ENCODE measurements at regions not wholly inside any gene's neighbourhood (a gene's known extent, or its start where the extent isn't known, plus 50 kb on each side); places are given as distances from the start of the nearest gene placed in this dataset.

DNA sequence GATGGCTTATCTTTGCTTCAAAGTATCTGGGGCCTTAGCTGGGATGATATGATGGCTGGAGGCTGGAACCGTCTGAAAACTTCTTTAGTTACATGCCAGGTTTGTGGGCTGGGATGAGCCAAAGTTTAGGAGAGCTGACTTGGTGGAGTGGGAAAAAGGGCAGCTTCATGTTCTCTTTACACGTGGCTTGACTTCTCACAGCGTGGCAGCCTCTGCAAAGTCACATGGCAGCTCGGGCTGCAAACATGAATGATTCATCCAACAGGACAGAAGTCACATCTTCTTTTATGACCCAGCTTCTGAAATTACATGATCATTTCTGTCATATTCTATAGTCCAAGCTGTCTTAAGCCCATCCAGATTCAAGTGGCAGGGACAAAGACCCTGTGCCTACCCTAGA is 176.0 kb downstream of the OLFM4 start:
- no peak for DNase-seq (ENCODE audit: low spot score)

DNA sequence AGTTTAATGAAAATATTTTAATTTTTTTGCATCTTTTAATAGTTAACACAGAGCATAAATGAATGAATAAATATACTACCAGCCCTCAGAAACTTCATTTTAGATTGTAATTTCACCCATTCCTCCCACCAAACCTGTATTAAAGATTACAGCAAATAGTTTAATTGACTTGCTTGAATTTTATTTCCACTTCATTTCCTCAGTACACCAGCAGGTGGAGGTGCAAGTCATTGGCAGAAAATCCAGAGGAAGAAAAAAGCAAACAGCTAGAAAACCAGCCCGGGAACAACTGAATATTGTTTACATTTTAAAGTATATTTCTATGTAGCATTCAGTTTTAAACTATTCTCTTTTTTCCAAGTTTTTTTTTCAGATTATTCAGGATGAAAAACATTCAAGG is 177.8 kb downstream of the OLFM4 start:
- DNase-seq (ENCODE audit: low spot score): no peak

DNA sequence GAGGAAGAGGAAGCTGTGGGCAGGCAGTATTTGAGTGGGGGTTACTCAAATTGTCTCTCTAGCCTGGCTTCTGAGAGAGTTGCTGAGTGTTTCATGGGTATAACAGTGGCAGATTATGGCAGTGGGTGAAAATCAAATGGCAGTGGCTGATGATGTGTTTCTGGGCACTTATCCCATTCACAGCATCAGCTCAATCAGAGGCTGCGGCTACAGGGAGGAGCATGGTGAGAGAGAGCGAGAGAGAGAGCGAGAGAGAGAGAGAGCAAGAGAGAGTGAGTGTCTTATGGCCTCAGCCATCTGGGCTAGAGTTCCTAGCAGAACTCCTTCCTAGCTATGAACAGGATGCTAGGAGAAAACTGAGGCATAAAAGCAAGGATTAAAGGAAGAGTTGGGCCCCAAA is 178.9 kb downstream of the OLFM4 start:
- no peak for DNase-seq (ENCODE audit: low spot score)

DNA sequence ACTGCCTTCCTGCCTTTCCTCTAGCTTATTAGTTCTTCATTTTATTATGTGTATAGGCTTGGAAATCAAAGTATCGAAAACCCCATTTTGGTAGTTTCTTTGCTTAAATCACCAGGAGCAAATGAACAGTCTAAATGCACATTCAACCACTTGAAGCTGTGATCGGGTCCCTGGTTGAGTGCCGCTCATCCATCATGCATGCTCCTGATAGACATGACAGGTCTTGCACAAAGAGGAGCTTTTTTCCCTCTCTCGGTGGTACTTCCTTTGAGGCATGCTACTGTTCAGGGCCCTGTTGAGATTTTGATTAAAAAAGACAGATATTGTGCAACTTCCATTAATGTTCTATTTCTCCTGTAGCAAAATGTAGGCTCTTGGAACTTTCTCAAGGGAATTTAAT is 185.8 kb downstream of the OLFM4 start:
- no peak for DNase-seq (ENCODE audit: low spot score)

DNA sequence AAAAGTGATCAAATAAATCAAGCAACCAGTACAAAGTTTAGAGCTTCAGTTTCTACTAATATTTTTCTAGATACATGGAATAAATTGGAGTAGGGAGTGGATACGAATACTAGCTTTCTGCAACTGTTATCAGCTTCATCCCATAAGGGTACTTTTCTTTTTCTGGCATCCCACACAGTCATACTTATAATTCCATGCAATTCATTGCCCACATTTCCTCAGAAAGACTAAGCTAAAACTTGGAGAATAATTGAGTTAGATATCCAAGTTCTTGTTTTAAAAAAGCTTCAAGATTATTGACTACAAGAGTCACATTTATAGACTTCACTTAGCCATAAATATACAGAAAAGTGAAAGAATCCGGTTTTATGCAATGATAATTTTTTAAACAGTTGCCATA is 186.9 kb downstream of the OLFM4 start:
- no peak for DNase-seq (ENCODE audit: low spot score)

DNA sequence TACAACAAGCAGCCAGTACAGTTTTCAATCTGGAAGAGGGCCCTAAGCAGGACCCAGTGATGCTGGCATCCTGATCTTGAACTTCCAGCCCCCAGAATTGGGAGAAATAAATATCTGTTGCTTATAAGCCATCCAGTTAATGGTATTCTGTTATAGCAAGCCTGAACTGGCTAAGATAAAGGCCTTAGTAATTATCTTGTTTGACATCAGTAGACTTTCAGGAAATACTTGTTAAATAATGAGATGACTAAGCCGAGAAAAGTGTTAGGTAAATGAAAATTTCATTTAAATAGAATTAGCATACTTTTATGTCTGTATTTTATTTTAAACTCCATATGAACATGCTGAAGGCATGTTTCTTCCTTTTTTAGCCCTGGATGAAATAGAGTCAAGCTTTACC is 188.2 kb downstream of the OLFM4 start:
- DNase-seq (ENCODE audit: low spot score): no peak

DNA sequence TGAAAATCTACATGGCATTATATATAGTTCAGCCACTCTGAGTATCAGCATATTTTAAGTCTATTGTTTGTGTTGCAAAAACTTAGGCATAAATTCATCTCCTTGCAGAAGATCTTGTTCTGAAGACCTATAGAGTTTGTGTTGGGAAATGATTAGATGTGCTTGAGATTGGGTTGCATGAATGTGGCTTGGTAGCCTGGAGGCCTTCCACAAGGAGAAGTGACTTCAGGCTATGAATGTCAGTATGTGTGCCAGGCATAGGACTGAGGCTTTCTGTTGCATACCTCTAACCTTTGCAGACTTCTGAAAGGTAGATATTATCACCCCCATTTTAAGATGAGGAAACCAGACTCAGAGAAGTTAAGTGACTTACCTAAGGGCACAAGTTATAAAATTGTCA is 188.6 kb downstream of the OLFM4 start:
- DNase-seq (ENCODE audit: low spot score): no peak

DNA sequence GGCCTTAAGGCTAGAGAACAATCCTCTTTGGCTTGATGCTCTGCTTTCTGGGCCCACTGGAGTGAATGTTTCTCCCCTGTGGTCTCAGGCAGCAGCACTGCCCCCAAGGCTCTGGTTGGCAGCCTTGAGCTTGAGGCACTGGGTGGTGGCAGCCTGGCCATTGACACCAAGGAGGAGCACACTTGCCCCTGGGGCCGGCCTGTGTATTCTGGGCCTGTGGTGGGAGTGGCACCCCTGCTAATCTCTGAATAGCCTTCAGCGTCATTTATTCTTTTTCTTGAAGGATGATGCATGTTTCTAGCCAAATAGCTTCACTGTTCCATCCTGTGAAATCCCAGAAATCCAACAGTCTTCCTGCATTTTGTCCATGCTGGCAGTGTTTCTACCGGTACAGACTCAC is 191.4 kb downstream of the OLFM4 start:
- no peak for DNase-seq (ENCODE audit: low spot score)

DNA sequence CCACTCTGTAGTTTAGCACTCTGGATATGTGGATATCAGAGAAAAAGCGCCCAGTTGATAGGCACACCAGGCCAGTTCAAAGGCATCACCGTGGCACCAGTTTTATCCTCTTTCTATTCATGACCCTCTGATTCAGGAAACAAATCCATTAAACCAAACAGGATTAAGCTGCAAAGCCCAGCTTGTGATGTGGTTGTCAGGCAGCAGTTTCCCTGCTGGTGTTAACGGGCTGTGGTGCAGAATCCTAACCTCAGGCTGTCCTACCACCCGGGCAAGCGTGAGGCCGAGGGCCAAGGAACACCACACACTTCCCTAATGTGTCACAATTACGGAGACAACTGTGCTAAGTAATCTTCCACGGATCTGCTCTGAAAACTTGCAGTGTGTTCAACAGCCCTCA is 209.1 kb downstream of the OLFM4 start:
- no peak for DNase-seq (ENCODE audit: low spot score)

DNA sequence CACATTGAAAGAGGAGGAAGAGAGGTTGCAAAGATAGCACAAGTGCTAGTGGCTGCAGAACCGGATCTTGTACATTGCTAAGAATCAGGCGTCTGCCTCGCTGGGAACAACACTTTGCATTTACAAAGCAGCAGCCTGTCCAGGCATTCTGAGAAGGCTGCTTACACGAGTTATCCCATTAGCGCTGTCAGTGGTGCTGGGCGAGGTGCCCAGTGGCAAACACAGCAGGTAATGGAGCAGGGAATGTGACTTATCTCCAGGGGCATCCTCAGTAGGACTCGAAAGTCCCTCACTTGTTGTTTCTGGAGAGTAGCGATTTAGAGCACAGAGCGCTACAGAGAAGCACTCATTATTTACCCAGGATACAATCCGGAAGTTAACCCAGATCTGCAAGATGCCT is 209.6 kb downstream of the OLFM4 start:
- no peak for DNase-seq (ENCODE audit: low spot score)

DNA sequence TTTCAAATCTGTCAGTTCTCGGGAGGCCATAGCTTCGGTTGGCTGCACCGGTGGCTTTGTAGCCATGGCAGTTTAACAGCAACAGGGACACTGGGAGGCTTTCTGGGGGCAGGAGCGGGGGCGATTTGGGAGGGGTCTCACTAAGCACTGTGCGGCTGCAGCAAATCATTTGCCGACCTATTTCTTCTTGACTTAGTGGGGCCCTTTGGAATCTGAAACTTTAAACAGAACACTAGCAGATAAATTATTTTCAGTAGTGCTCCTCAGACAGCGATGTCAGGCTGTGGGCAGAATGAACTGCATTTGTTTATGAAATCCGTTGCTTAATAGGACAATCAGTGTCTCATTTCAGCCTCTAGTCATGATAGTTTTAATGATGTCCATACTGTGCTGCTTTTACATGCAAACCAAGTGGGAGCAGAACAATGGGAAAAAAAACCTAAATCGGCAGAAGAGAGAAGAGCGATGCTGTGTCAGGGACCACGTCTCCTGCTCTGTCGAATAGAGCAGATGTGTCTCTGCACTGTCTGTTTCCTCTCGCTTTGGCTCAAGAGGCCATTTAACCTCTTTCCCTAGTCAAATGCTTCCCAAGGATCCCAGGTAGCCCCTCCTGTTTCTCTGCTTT is 211.9 kb downstream of the OLFM4 start:
- DNase-seq (ENCODE audit: low spot score): no peak

DNA sequence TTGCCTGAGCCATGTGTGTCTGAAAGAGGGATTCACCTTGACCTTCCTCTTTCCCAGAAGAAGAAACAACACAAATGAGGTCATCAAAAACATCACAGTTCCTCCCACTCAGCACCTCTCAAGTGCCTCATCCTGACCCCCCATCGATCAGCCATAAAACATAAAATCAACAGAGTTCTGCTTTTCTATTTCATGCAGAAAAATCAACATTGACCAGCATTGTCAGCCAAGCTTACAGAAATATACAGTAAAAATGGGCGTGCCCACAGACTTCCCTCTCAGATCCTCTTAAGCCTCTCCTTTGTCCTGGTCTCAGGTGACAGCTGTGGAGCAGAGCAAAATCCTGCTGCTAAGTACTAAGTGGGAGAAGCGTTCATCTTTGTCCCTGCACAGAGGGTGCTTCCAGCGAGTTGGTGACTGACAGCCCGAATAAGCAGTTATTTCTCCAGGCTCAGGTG is 213.3 kb downstream of the OLFM4 start:
- DNase-seq (ENCODE audit: low spot score): no peak

DNA sequence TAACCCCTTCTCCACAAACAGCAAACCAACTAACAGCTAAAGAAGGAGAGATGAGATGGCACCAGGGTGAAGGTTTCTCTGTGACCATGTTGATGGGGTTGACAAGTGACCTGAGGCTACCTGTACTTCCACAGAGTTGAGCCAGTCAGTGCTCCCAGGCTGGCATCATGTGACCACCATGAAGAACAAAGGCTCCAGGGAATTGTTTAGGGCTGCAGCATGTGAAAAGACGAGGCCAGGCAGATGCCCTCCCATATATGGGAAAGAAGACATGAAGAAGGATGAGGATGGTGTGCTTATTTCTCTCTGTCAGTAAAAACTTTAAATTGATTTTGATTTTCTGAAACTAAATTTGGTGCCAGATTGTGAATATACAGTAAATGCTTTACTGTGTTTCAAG is 220.6 kb downstream of the OLFM4 start:
- no peak for DNase-seq (ENCODE audit: low spot score)

DNA sequence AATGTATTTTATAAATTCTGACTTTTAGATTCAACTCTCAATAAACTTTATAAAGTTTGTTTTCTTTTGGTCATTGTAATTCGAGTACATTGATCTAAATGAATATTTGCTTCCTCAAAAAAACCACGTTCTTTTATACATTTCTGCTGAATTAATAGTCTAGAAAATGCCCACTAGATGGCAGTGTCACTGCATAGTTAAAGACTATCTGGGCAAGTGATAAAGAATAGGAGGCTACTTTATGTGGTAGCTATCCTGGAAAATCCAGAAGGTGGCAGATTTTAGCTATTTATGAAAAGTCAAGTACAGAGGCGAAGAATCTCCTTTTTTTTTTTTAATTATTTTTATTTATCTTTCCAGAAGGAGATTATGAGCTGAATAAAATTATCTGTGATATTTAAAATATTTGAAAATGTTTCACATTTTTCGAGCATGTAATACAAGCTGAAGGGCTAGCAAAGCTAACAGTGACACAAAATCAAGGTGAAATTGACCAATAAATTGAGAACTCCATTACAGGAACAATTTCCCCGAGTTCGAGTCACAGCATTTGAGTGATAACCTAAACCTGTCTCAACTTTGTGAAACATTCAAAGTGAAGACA is 221.8 kb downstream of the OLFM4 start:
- peak; percentile 74 for DNase-seq (ENCODE audit: low spot score)

DNA sequence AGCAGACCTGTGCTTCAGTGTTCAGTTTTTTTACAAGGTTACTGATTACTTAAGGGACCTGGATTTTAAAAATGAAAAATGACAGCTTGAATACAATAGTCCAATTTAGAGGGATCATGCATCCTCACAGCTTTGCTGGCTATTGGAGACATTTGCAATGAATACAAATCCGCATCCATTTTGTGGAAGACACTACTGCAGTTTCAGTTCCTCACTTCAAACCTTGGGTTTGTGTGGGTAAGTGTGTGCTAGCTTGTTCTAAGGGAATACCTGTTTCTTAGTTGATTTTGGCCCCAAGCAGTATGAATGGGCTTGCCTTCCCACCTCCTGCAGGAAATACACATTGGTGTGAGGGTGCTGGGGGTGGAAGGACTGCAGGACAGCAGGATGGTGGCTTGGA is 222.4 kb downstream of the OLFM4 start:
- DNase-seq (ENCODE audit: low spot score): no peak

DNA sequence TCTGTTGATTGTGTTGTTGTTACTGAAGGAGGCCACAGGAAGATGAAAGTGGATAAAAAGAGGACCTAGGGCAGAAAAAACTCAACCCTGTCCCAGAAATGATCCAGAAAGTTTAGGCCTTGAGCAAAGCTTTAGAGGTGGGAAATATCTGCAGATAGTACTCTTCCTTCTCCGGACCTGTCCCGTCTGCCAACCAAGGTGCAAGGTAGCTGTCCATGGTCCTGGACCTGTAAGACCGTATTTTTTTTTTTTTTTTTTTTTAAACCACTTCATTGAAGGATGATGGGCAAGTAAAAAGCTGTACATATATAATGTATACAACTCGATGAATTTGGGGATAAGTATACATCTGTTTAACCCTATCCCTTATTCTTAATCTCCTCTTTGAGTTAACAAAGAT is 225.9 kb downstream of the OLFM4 start:
- DNase-seq (ENCODE audit: low spot score): no peak

DNA sequence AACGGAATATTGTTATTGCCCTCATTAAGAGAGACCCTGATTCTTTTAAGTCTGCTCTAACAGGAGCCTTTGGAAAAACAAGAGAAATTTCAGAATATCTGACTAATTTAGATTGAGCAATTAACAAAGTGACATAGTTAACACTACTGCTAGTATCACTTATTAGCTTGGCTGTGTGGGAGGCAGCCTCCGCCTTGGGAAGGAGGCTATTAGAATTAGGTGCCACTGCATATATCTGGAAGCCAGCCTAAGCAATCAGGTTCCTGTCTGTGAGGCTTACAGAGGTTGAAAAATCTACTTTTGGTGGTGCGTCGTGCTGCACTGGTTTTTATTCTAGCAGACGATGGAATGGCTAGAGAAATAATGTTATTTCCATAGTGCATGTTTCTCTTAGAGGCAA is 227.2 kb downstream of the OLFM4 start:
- no peak for DNase-seq (ENCODE audit: low spot score)

DNA sequence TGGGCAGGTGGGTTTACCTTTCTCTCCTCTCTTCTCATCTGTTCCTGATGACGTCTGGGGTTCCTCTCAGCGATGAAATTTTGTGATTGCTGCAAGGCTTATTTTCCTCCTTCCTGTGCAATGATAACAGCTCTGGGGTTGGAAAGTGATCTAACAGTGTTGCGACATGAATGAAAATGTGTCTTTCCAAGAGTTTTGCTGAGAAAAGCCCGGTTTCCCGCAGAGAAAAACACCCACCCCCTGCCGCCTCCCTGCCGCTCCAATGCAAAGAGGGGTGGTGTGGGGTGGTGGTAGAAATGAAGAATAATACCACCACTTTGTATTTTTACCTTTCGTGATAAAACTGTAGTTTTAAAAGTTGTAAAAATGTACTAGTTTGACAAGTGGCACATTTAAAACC is 232.0 kb downstream of the OLFM4 start:
- DNase-seq (ENCODE audit: low spot score): no peak

DNA sequence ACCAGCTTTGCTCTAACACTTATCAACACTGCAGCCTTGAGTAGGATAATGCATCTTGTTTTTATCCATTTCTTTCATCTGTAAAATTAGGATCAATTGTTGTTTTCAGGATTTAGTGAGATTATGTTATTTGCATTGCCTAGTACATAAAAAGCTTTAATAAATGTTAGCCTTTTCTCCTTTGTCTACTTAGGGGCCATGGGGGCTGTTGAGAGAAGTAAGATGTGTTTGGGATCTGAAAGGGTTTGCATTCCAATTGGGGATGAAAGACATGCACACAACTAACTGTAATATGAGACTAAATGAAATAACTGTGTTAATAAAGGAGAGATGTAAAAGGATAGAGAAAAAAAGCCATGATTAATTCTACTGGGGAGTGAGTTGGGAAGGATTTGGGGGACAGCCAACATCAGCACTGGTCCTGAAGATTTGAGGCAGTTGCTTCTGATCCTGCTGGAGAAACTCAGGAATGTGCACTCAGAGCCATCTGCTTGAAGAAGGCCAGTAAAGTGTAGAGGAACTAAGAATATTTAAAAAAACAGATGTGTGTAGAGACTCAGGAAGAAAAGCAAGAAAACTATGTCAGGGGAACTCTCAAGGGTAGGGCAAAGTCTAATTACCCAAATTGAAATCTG is 236.3 kb downstream of the OLFM4 start:
- DNase-seq (ENCODE audit: low spot score): no peak

DNA sequence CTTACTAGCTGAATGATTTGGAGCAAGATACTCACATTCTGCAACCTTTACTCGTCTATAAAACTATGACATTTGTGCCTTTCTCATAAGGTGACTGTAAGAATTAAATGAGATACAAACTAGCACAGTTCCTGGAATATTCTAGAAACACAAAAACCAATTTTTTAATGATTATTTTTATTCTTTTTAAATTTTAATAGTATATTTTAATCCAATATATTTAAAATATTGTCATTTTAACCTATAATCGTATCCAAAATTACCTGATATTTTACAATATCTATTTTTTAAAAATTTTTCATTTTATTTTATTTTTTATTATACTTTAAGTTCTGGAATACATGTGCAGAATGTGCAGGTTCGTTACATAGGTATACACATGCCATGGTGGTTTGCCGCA is 238.1 kb downstream of the OLFM4 start:
- no peak for DNase-seq (ENCODE audit: low spot score)

DNA sequence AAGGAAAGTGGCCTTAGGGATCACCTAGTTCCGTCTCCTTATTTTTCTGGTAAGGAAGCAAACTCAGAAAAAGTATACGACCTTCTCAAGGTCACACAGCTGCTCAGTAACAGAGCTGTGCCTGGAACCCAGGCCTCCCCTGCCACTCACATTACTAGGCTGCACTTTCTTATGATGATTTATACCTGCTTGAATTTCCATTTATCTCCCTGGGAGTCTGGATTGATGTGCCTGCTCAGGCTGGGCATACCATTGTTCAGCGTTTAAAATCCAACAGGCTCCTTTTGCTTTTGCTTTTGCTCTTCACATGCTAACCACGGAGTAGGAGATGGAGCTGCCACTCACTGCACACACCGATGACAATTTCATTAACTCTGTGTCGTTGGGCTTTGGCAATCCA is 241.0 kb downstream of the OLFM4 start:
- DNase-seq (ENCODE audit: low spot score): no peak

DNA sequence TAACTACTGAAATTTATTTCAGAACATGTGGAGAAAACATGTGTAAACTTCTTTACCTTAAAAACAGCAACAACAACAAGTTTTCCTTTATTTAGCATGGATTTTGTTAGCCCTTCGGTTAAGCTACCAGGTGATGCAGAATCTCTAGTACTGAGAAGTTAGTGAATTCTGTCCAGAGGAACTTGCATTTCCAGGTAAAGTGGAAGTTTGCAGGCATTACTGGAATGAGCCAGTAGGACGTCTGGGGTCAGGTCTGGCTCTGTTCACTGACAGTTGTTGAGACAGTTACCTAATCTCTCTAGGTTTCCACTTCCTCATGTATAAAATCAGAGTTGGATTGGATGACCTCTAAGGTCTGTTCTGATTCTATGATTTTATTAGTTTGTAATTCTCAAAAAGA is 244.3 kb downstream of the OLFM4 start:
- DNase-seq (ENCODE audit: low spot score): no peak

DNA sequence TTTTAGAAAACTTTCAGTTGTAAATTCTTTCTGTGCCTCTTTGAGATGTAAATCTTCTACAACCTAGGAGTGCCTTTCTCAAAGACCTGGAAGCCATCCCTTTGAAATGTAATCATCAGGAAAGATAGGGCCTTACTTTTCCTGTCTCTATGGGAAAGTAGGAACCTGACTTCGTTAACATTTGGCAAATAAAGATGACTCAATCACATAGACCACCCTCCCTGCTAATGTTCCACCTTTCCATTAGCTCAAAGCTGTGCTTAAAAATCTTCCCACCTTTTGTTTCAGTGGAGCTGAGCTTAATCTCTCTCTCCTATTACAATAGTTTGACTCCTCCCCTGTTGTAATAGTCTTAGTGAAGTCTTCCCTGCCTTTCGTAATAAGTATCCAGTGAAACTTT is 247.7 kb downstream of the OLFM4 start:
- no peak for DNase-seq (ENCODE audit: low spot score)

DNA sequence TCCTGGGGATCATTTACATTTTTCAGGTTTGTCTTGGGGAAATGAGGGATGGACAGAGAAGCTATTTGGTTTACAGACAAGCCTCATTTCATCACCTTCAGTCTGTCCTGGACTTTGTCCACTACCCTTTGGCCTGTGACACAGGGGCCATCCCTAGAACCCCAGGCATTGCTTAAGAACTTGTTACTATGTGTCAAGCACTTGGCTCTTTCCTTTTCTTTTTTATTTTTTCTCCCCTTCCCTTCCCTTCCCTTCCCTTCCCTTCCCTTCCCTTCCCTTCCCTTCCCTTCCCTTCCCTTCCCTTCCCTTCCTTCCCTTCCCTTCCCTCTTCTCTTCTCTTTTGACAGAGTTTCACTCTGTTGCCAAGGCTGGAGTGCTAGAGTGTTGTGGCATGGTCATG is 253.1 kb downstream of the OLFM4 start:
- no peak for DNase-seq (ENCODE audit: low spot score)
